ENCODE measurements at regions not wholly inside any gene's neighbourhood (a gene's known extent, or its start where the extent isn't known, plus 50 kb on each side); places are given as distances from the start of the nearest gene placed in this dataset.

GRCh38 chrX:17919896-17920446, 58.9 kb upstream of the RAI2 start:
- TF ChIP-seq POLR2A (IDR thresholded peaks at IDR 0.05) (no peak), CTCF (IDR thresholded peaks at IDR 0.05) (no peak)
